GM19397 (cell line): ENCODE measurements at regions not wholly inside any gene's neighbourhood (a gene's known extent, or its start where the extent isn't known, plus 50 kb on each side); places are given as distances from the start of the nearest gene placed in this dataset.

Experiments
- ATAC-seq: cut with Tn5 transposase; IDR thresholded peaks from one replicate; pipeline ENCODE4 v1.9.1; 2021; ENCODE audit warnings: mild to moderate bottlenecking, moderate library complexity; ENCODE audit not compliant: unreplicated experiment

GRCh38 chr2:200013906-200014305, 58.5 kb downstream of the MAIP1 start:
- ATAC-seq = no peak

GRCh38 chr2:200021449-200022114, 66.2 kb downstream of the MAIP1 start:
- ATAC-seq = peak; percentile 62

- ATAC-seq = no peak
Observed at GRCh38 chr2:200022511-200022910, 67.1 kb downstream of the MAIP1 start.

GRCh38 chr2:200023570-200023969, 68.2 kb downstream of the MAIP1 start:
- ATAC-seq = no peak

GRCh38 chr2:200025717-200026116, 70.3 kb downstream of the MAIP1 start:
- no peak for ATAC-seq

GRCh38 chr2:200026332-200027230, 71.2 kb downstream of the MAIP1 start:
- no peak for ATAC-seq

GRCh38 chr2:200028998-200029397, 73.6 kb downstream of the MAIP1 start:
- no peak for ATAC-seq

GRCh38 chr2:200032895-200033294, 77.5 kb downstream of the MAIP1 start:
- no peak for ATAC-seq

- no peak for ATAC-seq
Observed at GRCh38 chr2:200033929-200034328, 78.5 kb downstream of the MAIP1 start.

GRCh38 chr2:200034816-200035215, 79.4 kb downstream of the MAIP1 start:
- no peak for ATAC-seq

GRCh38 chr2:200039724-200040650, 84.6 kb downstream of the MAIP1 start:
- no peak for ATAC-seq

- no peak for ATAC-seq
Observed at GRCh38 chr2:200040831-200041230, 85.4 kb downstream of the MAIP1 start.

- no peak for ATAC-seq
Observed at GRCh38 chr2:200041639-200042038, 86.3 kb downstream of the MAIP1 start.

- ATAC-seq = no peak
Observed at GRCh38 chr2:200042102-200042735, 86.8 kb downstream of the MAIP1 start.

GRCh38 chr2:200042944-200043343, 87.6 kb downstream of the MAIP1 start:
- no peak for ATAC-seq

GRCh38 chr2:200044453-200044852, 89.1 kb downstream of the MAIP1 start:
- ATAC-seq = no peak

- no peak for ATAC-seq
Observed at GRCh38 chr2:200048421-200048820, 93.0 kb downstream of the MAIP1 start.

GRCh38 chr2:200049086-200049485, 93.7 kb downstream of the MAIP1 start:
- no peak for ATAC-seq

- no peak for ATAC-seq
Observed at GRCh38 chr2:200050921-200051610, 95.7 kb downstream of the MAIP1 start.

GRCh38 chr2:200051611-200051945, 96.2 kb downstream of the MAIP1 start:
- ATAC-seq = no peak
